DMS114 treated with DMSO at 0.1 percent for 48 hours (cell line): ENCODE measurements at regions not wholly inside any gene's neighbourhood (a gene's known extent, or its start where the extent isn't known, plus 50 kb on each side); places are given as distances from the start of the nearest gene placed in this dataset.

Source experiments
- DNase-seq: peaks from one replicate; lab custom pipeline; 2025; ENCODE audit not compliant: unreplicated experiment; lab: John Stamatoyannopoulos, UW

GRCh38 chr15:87591582-87591981 lies 665.0 kb downstream of the NTRK3 start:
- DNase-seq: no peak

- no peak for DNase-seq
Observed at GRCh38 chr15:87591042-87591441, 665.5 kb downstream of the NTRK3 start.

- DNase-seq: no peak
Observed at GRCh38 chr15:87589134-87589533, 667.4 kb downstream of the NTRK3 start.

GRCh38 chr15:87582169-87582568 lies 674.4 kb downstream of the NTRK3 start:
- no peak for DNase-seq

GRCh38 chr15:87579537-87579936 lies 677.0 kb downstream of the NTRK3 start:
- DNase-seq: no peak

GRCh38 chr15:87578776-87579175 lies 677.8 kb downstream of the NTRK3 start:
- no peak for DNase-seq

GRCh38 chr15:87577336-87577735 lies 679.2 kb downstream of the NTRK3 start:
- DNase-seq: no peak

- DNase-seq: no peak
Observed at GRCh38 chr15:87576486-87577176, 679.9 kb downstream of the NTRK3 start.

GRCh38 chr15:87575896-87576473 lies 680.6 kb downstream of the NTRK3 start:
- DNase-seq: no peak

- DNase-seq: no peak
Observed at GRCh38 chr15:87573534-87573933, 683.0 kb downstream of the NTRK3 start.

- DNase-seq: no peak
Observed at GRCh38 chr15:87573039-87573438, 683.5 kb downstream of the NTRK3 start.

GRCh38 chr15:87572381-87572910 lies 684.1 kb downstream of the NTRK3 start:
- no peak for DNase-seq

GRCh38 chr15:87570206-87570605 lies 686.3 kb downstream of the NTRK3 start:
- no peak for DNase-seq

- no peak for DNase-seq
Observed at GRCh38 chr15:87569581-87569980, 687.0 kb downstream of the NTRK3 start.

- DNase-seq: no peak
Observed at GRCh38 chr15:87567406-87568030, 689.0 kb downstream of the NTRK3 start.

GRCh38 chr15:87566236-87566635 lies 690.3 kb downstream of the NTRK3 start:
- no peak for DNase-seq

GRCh38 chr15:87564681-87565080 lies 691.9 kb downstream of the NTRK3 start:
- DNase-seq: no peak

- DNase-seq: no peak
Observed at GRCh38 chr15:87563869-87564268, 692.7 kb downstream of the NTRK3 start.

GRCh38 chr15:87562203-87562602 lies 694.3 kb downstream of the NTRK3 start:
- no peak for DNase-seq

- no peak for DNase-seq
Observed at GRCh38 chr15:87561641-87562040, 694.9 kb downstream of the NTRK3 start.

GRCh38 chr15:87557881-87558280 lies 698.7 kb downstream of the NTRK3 start:
- DNase-seq: no peak

- DNase-seq: no peak
Observed at GRCh38 chr15:87556886-87557285, 699.7 kb downstream of the NTRK3 start.
